ENCODE measurements at regions not wholly inside any gene's neighbourhood (a gene's known extent, or its start where the extent isn't known, plus 50 kb on each side); places are given as distances from the start of the nearest gene placed in this dataset.

DNA sequence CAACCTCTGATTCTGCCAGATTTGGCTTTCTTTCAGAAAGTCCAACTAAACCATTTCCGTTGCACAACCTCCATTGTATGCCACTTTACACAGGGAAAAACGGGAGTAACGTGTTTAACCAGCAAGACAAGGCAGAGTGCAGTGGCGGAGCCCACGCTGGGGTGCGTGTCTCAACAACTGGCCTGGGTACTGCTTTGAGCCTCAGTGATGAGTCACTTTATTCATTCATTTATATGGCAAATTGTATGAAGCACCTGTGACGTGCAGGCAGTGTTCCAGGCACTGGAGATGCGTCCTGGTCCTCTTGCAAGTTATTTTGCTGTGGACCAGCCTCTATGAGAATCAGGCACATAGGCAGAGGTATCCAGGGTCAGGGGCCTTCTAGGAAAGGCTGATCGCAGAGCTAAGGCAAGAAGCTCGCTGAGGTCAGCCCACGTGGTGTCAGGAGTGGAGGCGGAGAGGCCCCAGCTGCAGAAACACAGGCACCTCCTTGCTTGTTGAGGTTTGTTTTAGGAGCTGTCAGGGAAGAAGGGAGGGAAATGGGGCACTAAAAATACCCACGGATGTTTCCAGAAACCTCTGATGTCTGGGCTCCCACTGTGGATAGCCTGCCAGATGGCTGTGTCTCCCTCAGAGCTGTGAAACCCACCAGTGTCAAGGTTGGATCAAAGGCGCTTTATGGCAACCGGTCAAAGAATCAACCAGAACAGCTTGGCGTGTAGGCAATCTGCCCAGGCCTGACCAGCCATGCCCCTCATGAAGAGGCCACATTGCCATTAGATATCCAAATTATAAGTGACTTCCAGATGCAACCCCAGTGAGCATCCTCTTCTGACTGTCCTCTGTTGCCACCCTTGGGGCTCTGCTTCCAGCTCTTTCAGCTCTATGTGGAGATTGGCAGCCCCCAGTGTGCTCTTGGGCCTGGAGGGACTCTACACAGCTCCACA lies 157.2 kb downstream of the CD83 start:
- DNase-seq (ENCODE audit: low read depth in 2 of 2): no peak

DNA sequence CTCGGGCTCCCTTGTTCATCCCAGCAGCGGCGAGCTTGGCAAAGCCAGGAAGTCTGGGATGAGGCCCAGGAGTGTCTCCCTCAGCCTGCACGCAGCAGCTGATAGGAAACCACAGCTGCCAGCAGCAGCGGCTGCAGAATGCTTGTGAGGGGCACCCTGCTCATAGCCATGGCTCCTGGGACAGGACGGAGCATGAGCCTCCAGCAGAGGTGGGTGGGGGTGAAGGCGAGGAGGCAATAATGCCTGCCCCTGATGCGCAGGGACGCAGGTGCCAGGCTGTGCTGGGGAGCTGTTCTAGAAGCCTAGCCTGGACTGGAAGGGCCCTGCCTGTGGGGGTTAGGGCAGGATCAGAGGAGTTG lies 157.9 kb downstream of the CD83 start:
- no peak for DNase-seq (ENCODE audit: low read depth in 2 of 2)

DNA sequence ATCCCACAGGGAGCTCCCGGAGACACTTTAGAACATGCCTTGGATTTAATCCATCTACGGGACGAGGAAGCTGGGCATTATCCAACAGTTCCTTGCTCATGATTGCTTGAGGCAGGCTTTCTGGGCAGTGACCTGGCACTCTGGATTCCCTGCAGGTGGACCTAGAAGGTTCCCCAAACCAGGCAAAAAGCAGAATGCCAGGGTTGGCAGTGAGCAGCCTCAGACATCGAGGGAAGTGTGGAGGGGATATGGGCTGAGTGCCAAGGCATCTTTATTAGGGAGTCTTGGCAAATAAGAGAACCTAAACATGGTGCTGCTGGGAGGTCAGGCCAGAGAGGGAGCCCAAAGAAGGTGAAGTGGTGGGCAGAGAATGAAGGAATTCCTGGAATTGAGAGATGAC lies 158.5 kb downstream of the CD83 start:
- no peak for DNase-seq (ENCODE audit: low read depth in 2 of 2)

DNA sequence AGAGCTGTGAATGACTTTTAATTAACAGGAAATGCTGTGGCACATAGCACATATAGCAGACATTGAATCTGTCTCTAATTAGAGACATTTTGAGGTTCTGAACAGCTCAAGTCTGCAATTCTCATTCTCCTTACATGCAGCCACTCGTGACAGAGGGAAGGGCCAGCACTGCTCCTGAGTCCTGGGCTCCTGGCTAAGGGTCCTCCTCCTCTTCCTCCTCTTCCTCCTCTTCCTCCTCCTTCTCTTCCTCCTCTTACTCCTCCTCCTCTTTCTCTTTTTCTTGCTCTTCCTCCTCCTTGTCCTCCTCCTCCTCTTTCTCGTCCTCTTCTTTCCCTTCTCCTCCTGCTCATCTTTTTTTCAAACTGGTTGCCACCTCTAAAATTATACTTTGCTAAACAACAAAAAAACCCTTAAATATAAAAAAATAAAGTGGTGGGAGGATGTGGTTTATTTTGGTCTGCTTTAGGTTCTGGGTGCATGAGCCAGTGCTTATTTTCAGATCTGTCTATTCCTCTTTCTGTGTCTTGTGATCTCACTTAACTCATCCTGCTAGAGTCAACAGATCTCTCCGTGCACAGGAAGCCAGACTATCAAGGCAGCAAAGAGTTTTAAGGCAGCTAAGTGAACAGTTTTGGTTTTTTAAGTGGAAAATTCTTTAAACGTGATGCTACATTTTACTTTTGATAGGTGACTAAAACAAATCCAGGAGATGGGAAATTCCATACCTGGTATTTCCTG lies 159.3 kb downstream of the CD83 start:
- no peak for DNase-seq (ENCODE audit: low read depth in 2 of 2)

DNA sequence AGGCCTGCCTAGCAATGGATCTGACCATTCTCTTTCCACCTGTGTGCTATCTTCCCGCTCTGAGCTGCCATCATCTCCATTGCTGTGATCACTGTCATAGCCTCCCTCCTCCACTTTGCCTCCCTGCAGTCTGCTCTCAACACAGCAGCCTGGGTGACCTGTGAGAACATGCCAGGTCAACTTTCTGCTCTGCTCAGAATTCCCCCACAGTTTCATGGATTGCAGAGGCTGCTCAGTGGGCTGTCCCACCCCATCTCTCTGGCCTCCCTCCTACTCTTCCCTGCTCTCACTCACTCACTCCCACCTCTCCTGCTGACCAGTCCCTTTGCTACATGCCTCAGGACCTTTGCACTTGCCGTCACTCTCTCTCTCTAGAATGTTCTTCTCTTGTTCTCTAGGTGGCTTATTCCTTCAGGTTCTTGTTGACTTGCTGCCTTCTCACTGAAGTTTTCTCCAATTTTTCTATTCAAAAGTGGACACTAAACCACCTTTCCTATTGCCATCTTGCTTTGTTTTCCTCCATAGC lies 159.9 kb downstream of the CD83 start:
- no peak for DNase-seq (ENCODE audit: low read depth in 2 of 2)

DNA sequence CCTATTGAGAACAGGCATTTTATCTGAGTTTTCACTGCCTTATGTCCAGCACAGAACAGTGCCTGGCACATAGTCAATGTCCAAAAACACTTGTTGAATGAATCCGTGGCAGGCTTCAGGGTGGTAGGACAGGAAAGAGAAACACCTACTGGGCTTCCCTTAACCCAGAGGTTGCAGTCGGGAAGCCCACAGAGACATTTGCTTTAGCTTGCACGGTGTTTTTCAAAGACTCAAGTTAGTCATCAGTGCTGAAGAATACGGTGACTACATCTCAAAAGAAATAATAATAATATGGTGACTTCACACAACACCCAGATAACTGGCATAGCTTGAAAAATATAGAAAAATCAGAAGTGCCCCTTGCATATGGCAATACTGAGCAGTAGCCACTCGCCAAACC lies 160.4 kb downstream of the CD83 start:
- no peak for DNase-seq (ENCODE audit: low read depth in 2 of 2)

DNA sequence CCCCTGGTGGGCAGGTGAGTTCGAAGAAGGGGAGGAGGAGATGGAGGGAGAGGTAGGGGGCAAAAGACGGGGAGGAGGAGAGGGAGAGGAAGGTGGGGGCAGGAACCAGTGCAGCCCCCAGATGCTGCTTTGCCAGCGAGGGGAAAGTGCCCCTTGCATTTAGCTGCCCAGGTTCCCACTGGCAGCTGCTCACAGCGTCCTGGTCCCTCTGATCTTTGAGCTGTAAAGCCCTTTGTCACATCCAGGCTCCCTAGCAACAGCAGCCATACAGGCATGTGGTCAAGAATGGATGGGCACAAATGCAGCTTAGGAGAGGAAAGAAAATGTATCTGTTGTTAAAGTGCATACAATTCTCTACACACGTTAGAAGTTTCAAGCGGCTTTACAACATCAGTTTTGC lies 160.9 kb downstream of the CD83 start:
- DNase-seq (ENCODE audit: low read depth in 2 of 2): no peak

DNA sequence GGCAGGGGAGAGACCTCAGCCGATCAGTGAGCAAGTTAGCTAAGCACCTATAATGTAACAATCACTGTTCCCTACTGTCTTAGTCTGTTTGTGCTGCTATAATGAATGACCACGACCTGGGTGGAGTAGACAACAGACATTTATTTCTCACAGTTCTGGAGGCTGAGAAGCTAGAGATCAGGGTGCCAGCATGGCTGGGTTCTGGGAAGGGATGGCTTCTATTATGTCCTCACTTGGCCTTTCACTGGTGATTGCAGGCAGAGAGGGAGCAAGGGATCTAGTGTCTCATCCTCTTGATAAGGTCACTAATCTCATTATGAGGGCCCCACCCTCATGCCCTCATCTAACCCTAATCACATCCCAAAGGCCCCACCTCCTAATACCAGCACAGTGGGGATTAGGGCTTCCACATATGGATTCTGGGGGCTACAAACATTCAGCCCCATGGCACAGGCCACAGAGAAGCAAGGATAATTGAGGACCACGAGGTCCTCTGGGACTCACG lies 162.5 kb downstream of the CD83 start:
- DNase-seq (ENCODE audit: low read depth in 2 of 2): no peak

DNA sequence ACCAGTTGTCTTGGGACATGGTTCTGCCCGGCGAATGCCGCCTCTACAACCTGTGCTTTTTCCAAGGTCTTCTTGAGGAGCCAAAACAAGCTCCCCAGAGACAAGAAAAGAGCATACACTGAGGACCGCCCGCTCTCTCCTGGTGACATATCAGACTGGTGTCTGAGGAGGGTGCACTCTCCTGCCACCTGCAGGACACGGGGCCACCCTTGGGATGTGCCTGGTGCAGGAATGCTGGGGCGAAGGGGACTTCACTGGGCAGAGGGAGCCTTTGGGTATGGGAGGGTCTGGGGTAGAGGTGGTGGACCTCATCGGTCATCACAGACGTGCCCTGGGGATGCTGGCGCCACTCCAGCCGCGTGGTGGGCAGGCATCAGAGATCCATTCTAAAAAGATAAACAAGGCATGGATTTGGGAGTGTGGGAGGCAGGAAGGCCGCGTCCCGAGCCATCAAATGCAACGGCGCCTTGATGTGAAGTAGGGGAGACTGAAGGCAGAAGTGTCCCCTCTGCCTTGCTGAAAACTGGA lies 163.3 kb downstream of the CD83 start:
- DNase-seq (ENCODE audit: low read depth in 2 of 2): no peak

DNA sequence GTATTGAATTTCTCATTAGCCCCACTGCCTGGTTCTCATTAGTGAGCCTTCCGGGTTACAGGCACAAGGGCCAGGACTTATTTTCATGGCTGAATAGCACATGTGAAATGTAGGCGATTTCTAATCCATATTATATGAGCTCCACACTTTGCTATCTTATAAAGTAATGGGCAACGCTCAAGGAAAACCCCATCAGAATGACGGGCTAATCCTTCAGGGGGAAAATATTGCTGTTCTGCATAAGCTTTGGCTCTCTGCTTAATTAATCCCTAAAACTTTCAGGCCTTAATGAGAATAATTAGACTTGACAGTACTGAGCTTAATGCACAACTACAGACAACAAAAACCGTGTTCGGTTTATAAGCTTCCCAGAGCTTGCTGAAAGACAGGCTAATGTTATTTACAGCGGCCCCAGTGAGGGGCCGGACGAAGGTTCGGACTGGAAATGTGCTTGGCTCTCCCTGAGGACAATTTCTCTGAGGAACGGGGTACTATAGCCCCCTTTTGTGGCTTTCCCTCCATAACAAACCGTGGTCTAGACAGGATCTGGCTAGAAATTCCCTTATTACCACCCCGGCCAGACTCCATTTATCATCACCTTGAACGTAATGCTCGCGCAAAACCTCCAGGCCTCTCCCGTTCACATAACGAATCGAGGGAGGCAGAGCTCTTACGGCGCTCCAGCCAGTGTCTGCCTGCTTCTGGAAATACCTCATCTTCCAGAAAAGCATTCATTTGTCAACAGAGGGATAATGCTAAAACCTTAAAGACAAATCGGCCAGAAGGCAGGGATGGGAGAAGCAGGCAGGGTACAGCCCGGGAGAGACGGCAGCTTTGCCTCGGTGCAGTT lies 164.5 kb downstream of the CD83 start:
- DNase-seq (ENCODE audit: low read depth in 2 of 2): no peak

DNA sequence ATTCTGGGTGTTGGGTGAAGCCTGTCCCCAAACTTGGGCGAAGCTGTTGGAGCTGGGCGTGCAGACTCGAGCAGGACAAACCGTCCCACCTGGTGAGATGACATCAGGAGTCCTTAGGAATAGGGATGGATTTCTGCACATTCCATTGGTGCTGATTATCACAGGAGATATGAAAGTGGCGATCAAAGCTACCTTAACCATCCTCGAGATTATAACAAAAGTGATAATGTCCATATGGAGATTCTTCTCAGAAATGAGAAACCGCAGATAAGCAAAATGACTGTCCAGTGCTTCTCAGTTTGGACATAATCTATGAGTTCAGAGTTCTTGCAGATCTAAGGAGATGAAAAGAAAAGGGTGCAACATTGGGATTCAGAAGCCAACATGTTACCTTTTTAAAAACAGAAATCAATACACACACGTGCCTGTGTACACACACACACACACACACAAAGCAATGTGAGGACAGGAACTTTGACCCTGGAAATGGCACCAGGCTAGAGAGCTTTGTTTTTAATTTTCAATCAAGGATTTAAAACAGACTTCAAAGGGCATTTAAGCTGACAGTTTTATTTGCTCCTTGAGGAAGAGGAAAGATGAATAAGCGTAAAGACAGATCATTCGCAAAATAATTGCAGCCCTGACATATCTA lies 165.4 kb downstream of the CD83 start:
- DNase-seq (ENCODE audit: low read depth in 2 of 2): no peak

DNA sequence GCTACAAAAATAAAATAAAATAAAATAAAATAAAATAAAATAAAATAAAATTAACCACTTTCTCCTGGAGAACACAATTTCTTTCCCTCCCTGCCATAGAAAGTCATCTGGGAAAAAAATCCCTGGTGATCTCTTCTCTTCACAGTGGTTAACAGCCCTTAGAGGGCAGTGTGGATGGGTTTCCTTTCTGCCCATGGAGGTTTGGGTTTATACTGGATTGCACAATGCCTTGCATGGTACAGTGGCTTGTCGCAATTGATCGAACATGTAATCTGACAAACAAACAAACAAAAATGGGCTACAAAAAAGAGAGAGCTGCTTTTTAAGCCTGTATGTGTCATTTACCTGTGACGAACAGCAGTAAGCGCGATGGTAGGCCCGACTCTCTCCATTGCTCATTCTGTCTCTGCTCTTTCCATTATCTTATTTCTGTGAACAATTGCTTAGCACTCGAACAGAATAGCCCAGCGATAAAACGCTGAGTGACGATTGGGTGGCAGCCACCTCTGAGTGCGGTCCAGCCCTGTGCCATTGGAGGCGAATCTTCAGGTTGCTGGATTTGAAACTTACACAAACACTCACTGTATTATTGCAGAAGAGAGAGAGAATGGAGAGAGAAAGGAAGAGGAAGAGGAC lies 166.1 kb downstream of the CD83 start:
- DNase-seq (ENCODE audit: low read depth in 2 of 2): no peak

DNA sequence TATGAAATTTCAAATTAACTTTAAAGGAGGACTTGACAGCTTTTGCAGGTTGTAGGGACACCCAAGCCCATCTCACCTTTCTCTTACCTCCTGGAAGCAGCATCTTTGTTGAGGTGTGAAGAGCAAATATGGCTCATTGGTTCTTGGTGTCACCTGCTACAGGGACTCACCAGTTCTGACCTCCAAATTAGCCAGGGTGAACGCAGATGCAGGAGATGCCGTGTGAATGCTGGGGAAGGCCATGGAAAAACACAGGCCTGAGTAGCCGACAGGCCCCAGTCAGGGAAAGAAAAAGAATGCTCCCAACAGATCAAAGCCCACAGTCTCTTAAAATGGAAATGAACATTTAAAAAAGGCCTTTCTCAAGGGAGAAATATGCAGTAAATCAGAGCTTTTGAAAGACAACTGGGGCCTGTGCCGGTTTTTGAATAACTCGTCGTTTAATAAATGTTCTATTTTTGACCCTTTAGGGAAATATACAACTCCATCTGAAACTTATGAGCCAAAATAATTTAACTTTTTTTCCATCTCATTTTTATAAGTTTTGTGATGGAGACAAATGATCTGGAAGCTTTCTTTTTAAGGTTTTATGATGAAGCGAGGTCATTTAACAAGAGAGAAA lies 167.5 kb downstream of the CD83 start:
- no peak for DNase-seq (ENCODE audit: low read depth in 2 of 2)

DNA sequence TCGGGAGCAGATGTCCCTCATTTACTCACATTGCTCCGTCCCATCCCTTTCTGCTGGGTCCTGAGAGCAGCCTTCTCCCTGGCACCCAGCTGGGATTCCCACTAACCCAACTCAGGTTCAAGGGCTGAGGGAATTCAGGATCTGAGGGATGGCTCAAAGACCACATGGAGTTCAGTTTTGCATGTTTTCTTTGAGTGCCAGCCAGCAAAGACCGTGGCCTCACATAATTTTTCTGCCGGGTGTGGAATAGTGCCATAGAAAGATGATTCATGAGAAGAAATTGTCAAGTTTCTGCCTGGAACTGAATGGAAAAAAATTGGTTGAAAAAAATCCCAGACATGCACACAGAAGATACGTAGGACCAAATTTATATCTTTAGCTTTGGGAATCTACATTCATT lies 168.6 kb downstream of the CD83 start:
- no peak for DNase-seq (ENCODE audit: low read depth in 2 of 2)

DNA sequence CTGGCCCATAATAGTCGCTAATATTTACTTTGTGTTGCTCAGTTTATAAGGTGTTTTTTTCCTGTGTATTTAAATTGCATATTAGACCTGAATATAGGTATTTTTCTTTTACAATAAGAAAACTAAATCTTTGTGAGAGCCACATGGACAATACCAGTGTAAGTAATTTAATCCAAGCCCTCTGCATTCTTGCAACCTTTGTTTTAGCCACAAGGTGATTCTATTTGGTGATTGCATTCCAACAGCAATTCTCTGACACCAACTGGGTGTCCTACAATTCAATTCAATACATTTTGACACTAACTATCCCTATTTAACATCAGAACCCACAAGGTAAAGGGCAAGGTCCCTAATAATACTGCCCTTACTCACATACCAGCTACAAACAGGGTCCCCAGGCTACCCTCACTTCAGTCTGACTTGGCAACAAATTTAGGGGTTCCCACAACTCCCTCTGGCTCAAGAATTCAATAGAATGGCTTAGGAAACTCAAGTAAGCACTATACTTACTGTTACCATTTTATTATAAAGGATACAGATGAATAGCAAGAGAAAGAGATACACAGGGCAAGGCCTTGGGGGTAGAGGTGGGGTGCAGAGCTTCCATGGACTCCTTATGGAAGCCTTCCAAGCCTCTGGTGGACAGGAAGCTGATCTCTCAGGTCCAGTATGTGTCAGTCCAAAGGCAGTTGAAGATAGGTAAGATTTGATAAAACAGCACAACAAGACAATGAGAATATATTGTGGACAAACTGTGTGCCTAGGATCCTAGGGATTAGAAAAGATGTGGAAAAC lies 169.3 kb downstream of the CD83 start:
- no peak for DNase-seq (ENCODE audit: low read depth in 2 of 2)

DNA sequence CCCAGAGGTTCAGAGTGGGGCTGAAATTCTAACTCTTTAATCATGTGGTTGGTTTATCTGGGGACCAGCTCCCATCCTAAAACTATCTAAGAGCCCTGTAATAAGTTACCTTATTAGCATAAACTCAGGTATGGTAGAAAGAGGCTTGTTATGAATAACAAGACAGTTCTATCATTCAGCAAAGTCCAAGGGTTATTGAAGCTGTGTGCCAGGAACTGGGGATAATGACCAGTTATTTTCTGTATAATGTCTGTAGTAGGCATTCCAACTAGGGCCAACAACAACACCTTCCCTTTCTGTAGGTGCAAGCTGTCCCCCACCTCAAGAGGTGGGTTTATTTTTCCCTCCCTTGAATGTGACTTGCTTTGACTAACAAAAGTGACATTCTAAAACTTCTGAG lies 170.1 kb downstream of the CD83 start:
- DNase-seq (ENCODE audit: low read depth in 2 of 2): no peak

DNA sequence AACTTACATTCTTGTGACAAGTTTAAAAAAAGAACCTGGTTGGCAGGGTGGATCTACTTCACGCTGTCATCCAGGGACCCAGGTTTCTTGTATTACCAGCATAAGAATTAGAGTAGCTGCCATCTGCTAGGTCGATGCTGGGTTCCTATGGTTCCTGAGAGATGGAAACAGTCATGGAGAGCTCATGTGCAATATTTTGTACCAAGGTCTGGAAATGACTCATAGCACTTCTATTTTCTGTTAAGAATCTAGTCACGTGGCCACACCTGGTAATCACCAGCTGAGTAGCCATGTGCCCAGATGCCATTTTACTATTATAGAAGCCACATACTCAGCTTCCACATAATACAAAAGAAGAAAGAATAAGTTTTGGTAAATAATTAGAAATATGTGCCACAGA lies 171.3 kb downstream of the CD83 start:
- no peak for DNase-seq (ENCODE audit: low read depth in 2 of 2)

DNA sequence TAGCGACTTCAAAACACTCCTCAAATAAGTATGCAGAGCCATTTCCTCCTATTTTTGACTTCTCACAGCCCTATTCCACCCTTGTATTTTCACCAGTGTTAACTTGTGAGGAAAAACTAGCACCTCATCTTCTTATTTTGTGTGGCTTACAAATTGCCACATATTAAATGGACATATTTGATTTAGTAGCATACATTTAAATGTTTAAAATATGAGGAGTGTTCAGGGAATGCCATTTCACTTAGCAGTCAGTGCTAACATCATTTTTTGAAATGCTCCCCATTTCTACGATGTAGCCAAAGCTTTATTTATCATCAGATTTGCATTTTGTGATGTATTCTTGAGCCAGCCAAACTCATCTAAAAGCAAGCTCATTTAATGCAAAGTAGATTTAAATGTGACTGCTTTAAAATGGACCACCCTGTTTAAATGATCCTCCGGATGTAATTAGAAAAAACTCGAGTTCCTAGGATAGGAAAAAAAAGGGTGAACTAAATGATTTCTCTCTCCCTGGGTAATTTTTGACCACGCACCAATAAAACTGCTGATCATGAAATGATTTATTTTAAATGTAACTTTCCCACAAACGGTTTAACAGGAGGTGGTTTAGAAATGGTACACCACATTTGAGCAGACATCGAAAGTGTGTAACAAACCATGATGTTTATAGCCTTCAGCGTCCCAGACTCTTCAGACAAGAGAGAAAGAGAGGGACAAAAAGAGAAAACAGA lies 172.6 kb downstream of the CD83 start:
- DNase-seq (ENCODE audit: low read depth in 2 of 2): no peak

All from stimulated activated CD8-positive, alpha-beta memory T cell treated with anti-CD3 and anti-CD28 coated beads, Interleukin-2, amount 100 ng/mL, for 1 hour (primary cell).